ENCODE measurements at regions not wholly inside any gene's neighbourhood (a gene's known extent, or its start where the extent isn't known, plus 50 kb on each side); places are given as distances from the start of the nearest gene placed in this dataset.
"Not testable (repeated sequence)": the region's sequence is repeated elsewhere in the genome, so short reads cannot be mapped to it uniquely, and the experiment has no call there.

GRCh38 chr1:181317261-181317930, 165.9 kb upstream of the CACNA1E start:
- Mint-ChIP-seq H3K9me3 (no peaks in the 10 kb centered on the region), H3K4me1 (peaks cover 32% of the 10 kb centered on the region), H3K27ac (ENCODE audit: unreplicated experiment) (no peak overlapping the region), H3K4me3 (peak overlapping the region; percentile 69), H3K27me3 (ENCODE audit: low read depth) (peaks cover 95% of the 10 kb centered on the region), H3K36me3 (ENCODE audit: low read depth) (no peaks in the 10 kb centered on the region)
- TF ChIP-seq CTCF (conservative IDR thresholded peaks at IDR 0.05): no peak
- DNase-seq (ENCODE audit: low read depth, low spot score): no peak

- TF ChIP-seq CTCF (conservative IDR thresholded peaks at IDR 0.05): no peak
- no peaks in the 10 kb centered on the region for H3K36me3 Mint-ChIP-seq (ENCODE audit: low read depth)
- DNase-seq (ENCODE audit: low read depth, low spot score): peak; percentile 9
- H3K4me1 Mint-ChIP-seq: peaks cover 32% of the 10 kb centered on the region
- H3K27me3 Mint-ChIP-seq (ENCODE audit: low read depth): peaks cover 95% of the 10 kb centered on the region
- H3K27ac Mint-ChIP-seq (ENCODE audit: unreplicated experiment): no peak overlapping the region
- no peaks in the 10 kb centered on the region for H3K9me3 Mint-ChIP-seq
- peak overlapping the region; percentile 69 for H3K4me3 Mint-ChIP-seq
Observed at GRCh38 chr1:181318022-181318857, 165.1 kb upstream of the CACNA1E start.

DNA sequence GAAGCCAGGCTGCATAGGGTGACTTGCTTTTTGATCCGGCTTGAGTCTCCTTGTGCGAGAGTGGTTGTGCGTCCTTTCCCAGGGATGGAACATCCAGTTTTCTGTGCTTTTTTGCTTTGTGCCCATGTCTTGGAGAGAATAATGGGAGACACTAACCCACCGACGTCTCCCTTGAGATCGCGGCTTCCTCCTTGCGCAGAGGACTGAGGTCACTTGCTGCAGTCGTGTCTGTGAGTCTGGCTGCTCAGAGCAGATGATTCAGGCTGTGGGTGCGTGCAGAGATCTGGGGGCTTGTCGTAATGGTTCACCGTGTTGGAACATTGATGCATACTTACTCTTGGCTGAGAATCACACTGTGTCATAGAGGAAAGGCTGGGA, 164.5 kb upstream of the CACNA1E start:
- no peak for TF ChIP-seq CTCF (conservative IDR thresholded peaks at IDR 0.05)
- Mint-ChIP-seq H3K4me3 (peak overlapping the region; percentile 63), H3K27me3 (ENCODE audit: low read depth) (peaks cover 98% of the 10 kb centered on the region), H3K4me1 (peaks cover 32% of the 10 kb centered on the region), H3K9me3 (no peaks in the 10 kb centered on the region), H3K27ac (ENCODE audit: unreplicated experiment) (no peak overlapping the region), H3K36me3 (ENCODE audit: low read depth) (no peaks in the 10 kb centered on the region)
- no peak for DNase-seq (ENCODE audit: low read depth, low spot score)

GRCh38 chr1:181319907-181320306, 163.4 kb upstream of the CACNA1E start:
- H3K4me3 Mint-ChIP-seq: no peak overlapping the region
- DNase-seq (ENCODE audit: low read depth, low spot score): no peak
- peaks cover 91% of the 10 kb centered on the region for H3K27me3 Mint-ChIP-seq (ENCODE audit: low read depth)
- peaks cover 24% of the 10 kb centered on the region for H3K4me1 Mint-ChIP-seq
- no peak for TF ChIP-seq CTCF (conservative IDR thresholded peaks at IDR 0.05)
- H3K27ac Mint-ChIP-seq (ENCODE audit: unreplicated experiment): no peak overlapping the region
- no peaks in the 10 kb centered on the region for H3K36me3 Mint-ChIP-seq (ENCODE audit: low read depth)
- no peaks in the 10 kb centered on the region for H3K9me3 Mint-ChIP-seq

GRCh38 chr1:181324797-181325616, 158.3 kb upstream of the CACNA1E start:
- H3K27ac Mint-ChIP-seq (ENCODE audit: unreplicated experiment): no peak overlapping the region
- H3K36me3 Mint-ChIP-seq (ENCODE audit: low read depth): no peaks in the 10 kb centered on the region
- TF ChIP-seq CTCF (conservative IDR thresholded peaks at IDR 0.05): no peak
- no peaks in the 10 kb centered on the region for H3K4me1 Mint-ChIP-seq
- no peak overlapping the region for H3K4me3 Mint-ChIP-seq
- DNase-seq (ENCODE audit: low read depth, low spot score): no peak
- H3K9me3 Mint-ChIP-seq: peaks cover 3% of the 10 kb centered on the region
- peaks cover 47% of the 10 kb centered on the region for H3K27me3 Mint-ChIP-seq (ENCODE audit: low read depth)

DNA sequence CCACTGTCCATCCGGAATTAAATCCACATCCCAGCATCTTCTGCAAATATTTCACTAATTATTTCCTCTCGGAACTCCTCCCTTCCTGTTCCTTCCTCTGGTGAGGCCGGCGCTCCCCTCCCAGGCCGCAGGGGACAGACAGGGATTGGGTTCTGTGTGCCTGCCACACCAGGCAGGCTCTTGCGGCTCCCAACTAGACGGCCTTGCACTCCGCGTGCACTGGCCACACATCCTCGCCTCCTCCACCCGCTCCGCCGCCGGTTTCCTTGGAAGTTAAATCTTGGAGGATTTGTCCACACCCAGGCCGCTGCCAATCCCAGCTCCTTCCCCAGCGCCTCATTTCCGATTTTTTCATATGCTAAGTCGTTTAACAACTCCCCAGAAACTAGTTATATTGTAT, 157.6 kb upstream of the CACNA1E start:
- peaks cover 41% of the 10 kb centered on the region for H3K27me3 Mint-ChIP-seq (ENCODE audit: low read depth)
- not testable (repeated sequence) for DNase-seq (ENCODE audit: low read depth, low spot score)

More for the DNA sequence above, 157.6 kb upstream of the CACNA1E start:
- H3K27ac Mint-ChIP-seq (ENCODE audit: unreplicated experiment); H3K4me3 Mint-ChIP-seq; H3K9me3 Mint-ChIP-seq; H3K36me3 Mint-ChIP-seq (ENCODE audit: low read depth); H3K4me1 Mint-ChIP-seq: not testable (repeated sequence)
